ENCODE measurements at regions not wholly inside any gene's neighbourhood (a gene's known extent, or its start where the extent isn't known, plus 50 kb on each side); places are given as distances from the start of the nearest gene placed in this dataset.

GRCh38 chr20:48324744-48325143, 503.1 kb downstream of the PREX1 start:
- CTCF ChIA-PET: no interaction called here
- TF ChIP-seq ZNF232 (CRISPR knock-in tag; IDR thresholded peaks at IDR 0.05): no peak
- TF ChIP-seq HMGA2 (CRISPR knock-in tag; IDR thresholded peaks at IDR 0.05): no peak
- no peak for TF ChIP-seq ZNF396 (CRISPR knock-in tag; IDR thresholded peaks at IDR 0.05; ENCODE audit: borderline replicate concordance)
- TF ChIP-seq, protein P1, sequence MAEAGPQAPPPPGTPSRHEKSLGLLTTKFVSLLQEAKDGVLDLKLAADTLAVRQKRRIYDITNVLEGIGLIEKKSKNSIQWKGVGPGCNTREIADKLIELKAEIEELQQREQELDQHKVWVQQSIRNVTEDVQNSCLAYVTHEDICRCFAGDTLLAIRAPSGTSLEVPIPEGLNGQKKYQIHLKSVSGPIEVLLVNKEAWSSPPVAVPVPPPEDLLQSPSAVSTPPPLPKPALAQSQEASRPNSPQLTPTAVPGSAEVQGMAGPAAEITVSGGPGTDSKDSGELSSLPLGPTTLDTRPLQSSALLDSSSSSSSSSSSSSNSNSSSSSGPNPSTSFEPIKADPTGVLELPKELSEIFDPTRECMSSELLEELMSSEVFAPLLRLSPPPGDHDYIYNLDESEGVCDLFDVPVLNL (CRISPR knock-in tag; IDR thresholded peaks at IDR 0.05; ENCODE audit: borderline replicate concordance, low read depth): no peak
- no peak for TF ChIP-seq TP53 (CRISPR knock-in tag; IDR thresholded peaks at IDR 0.05)
- TF ChIP-seq FOXK1 (CRISPR knock-in tag; IDR thresholded peaks at IDR 0.05): no peak
- no peak overlapping the region for H3K27ac Mint-ChIP-seq
- POLR2A ChIA-PET: no interaction called here
- ATAC-seq (no peak), DNase-seq (ENCODE audit: low spot score) (no peak)
- peaks cover 7% of the 10 kb centered on the region for H3K27me3 Mint-ChIP-seq (ENCODE audit: low read depth)
- H3K4me1 Mint-ChIP-seq: peaks cover 21% of the 10 kb centered on the region
- H3K9me3 Mint-ChIP-seq: peaks cover 4% of the 10 kb centered on the region
- H3K36me3 Mint-ChIP-seq: no peaks in the 10 kb centered on the region
- no peak overlapping the region for H3K4me3 Mint-ChIP-seq

GRCh38 chr20:48321271-48321670, 506.5 kb downstream of the PREX1 start:
- Mint-ChIP-seq H3K9me3 (peaks cover 14% of the 10 kb centered on the region), H3K27ac (no peak overlapping the region), H3K27me3 (ENCODE audit: low read depth) (peaks cover 4% of the 10 kb centered on the region), H3K36me3 (no peaks in the 10 kb centered on the region), H3K4me3 (no peak overlapping the region), H3K4me1 (peaks cover 20% of the 10 kb centered on the region)
- POLR2A ChIA-PET: no interaction called here
- ATAC-seq (no peak), DNase-seq (ENCODE audit: low spot score) (no peak)
- CTCF ChIA-PET: interaction anchor here (1.4 kb wide), 1 partner anchor 9 kb away, joined by 3 read pairs; no protein-coding TSS in a partner anchor
- no peak for TF ChIP-seq ZNF317 (CRISPR knock-in tag; IDR thresholded peaks at IDR 0.05; ENCODE audit: borderline replicate concordance, low read depth)
- no peak for TF ChIP-seq AFF4 (CRISPR knock-in tag; IDR thresholded peaks at IDR 0.05; ENCODE audit: borderline replicate concordance)
- TF ChIP-seq, protein P2, sequence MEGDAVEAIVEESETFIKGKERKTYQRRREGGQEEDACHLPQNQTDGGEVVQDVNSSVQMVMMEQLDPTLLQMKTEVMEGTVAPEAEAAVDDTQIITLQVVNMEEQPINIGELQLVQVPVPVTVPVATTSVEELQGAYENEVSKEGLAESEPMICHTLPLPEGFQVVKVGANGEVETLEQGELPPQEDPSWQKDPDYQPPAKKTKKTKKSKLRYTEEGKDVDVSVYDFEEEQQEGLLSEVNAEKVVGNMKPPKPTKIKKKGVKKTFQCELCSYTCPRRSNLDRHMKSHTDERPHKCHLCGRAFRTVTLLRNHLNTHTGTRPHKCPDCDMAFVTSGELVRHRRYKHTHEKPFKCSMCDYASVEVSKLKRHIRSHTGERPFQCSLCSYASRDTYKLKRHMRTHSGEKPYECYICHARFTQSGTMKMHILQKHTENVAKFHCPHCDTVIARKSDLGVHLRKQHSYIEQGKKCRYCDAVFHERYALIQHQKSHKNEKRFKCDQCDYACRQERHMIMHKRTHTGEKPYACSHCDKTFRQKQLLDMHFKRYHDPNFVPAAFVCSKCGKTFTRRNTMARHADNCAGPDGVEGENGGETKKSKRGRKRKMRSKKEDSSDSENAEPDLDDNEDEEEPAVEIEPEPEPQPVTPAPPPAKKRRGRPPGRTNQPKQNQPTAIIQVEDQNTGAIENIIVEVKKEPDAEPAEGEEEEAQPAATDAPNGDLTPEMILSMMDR (IDR thresholded peaks at IDR 0.05): no peak
- TF ChIP-seq TEAD4 (CRISPR knock-in tag; IDR thresholded peaks at IDR 0.05): no peak
- no peak for TF ChIP-seq CBFB (CRISPR knock-in tag; IDR thresholded peaks at IDR 0.05; ENCODE audit: low read depth)
- no peak for TF ChIP-seq CDX4 (CRISPR knock-in tag; IDR thresholded peaks at IDR 0.05; ENCODE audit: borderline replicate concordance)
- TF ChIP-seq CREM (CRISPR knock-in tag; IDR thresholded peaks at IDR 0.05): no peak
- no peak for TF ChIP-seq RORB (CRISPR knock-in tag; IDR thresholded peaks at IDR 0.05)

- H3K4me1 Mint-ChIP-seq: peaks cover 18% of the 10 kb centered on the region
- H3K27me3 Mint-ChIP-seq (ENCODE audit: low read depth): peaks cover 4% of the 10 kb centered on the region
- H3K9me3 Mint-ChIP-seq: peaks cover 17% of the 10 kb centered on the region
- peak overlapping the region; percentile 82; the same call in 1 of the 2 replicates for H3K27ac Mint-ChIP-seq
- no peak for DNase-seq (ENCODE audit: low spot score)
- H3K36me3 Mint-ChIP-seq: no peaks in the 10 kb centered on the region
- ChIA-PET CTCF (interaction anchor here (2.3 kb wide), 1 partner anchor 300 kb away, joined by 10 read pairs; no protein-coding TSS in a partner anchor), POLR2A (no interaction called here)
- ATAC-seq: no peak
- no peak overlapping the region for H3K4me3 Mint-ChIP-seq
- TF ChIP-seq PRRX2 (CRISPR knock-in tag; IDR thresholded peaks at IDR 0.05) (no peak), MXD4 (CRISPR knock-in tag; IDR thresholded peaks at IDR 0.05; ENCODE audit: borderline replicate concordance) (no peak)
Observed at GRCh38 chr20:48319943-48320584, 507.7 kb downstream of the PREX1 start.
